ENCODE measurements at regions not wholly inside any gene's neighbourhood (a gene's known extent, or its start where the extent isn't known, plus 50 kb on each side); places are given as distances from the start of the nearest gene placed in this dataset.
"Not testable (repeated sequence)": the region's sequence is repeated elsewhere in the genome, so short reads cannot be mapped to it uniquely, and the experiment has no call there.

DNA sequence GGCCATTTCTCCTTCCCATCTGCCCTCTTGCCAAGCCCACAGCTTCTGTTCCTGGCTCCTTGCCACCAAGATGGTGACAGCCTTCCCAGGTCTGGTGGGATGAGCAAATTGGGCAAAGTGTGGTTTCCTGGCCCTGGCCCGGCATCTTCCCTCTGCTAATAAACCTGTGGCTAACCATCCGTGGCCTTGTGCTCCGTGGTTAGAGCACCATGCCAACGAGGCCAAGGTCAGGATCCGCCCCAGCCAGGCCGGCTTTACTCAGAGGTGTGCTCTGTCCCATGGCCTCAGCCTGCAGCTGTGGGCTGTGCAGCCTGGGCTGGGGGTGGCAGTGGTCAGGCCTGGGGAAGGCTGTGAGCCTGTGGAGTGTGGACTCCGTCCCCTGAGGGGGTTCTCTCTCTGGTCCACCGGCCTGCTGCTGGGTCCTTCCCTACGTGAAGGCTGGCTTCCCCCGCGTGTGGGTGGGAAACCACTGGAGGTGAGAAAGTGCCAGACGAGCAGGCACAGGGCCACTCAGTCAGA lies 117.4 kb downstream of the VEGFA start:
- DNase-seq (ENCODE audit: low read depth, low spot score) = no peak

DNA sequence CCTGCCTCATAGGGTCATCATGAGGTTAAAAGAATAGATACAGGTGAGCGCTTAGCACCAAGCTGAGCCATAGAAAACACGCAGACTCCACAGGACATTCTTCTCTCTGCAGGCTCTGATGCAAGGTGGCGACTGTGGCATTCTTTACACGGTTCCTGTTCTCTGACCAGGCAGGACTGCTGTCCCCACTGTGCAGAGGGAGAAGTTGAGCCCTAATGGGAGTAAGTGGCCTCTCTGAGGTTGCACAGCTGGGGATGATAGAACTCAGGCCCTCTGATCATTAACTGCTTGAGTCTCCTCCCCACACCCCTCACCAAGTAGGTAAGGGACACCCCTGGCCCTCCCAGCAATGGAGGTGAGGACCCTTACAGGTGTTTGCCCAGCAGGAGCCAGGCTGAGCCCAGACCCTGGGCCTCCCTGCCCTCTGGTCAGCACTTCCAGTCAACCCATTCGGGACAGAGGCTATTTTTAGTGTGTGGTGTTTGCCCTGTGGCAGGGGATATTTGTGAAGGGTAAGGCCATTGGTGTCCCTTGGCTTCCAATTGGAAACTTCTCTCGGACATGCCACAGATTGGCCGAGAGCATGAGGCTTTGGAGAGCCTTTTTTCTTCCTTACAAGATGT lies 116.8 kb downstream of the VEGFA start:
- no peak for DNase-seq (ENCODE audit: low read depth, low spot score)

DNA sequence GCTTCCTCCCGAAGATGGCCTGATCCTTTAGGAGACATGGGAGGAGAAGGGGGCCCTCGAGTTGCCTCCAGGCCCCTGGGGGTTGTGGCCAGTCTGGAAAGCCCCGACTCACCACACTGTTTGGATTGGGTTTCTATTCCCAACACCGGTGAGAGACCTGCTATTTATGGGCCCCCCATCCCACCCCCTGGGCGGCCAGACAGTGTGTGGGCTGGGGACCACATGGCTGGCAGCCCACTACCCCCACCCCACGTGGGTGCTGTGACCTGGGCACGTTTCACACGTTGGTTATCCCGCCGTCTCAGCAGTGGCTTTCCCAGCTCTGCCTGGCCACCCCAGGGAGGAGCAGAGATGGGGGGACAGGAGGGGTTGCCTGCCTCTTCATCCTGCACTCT lies 116.1 kb downstream of the VEGFA start:
- DNase-seq (ENCODE audit: low read depth, low spot score) = no peak

DNA sequence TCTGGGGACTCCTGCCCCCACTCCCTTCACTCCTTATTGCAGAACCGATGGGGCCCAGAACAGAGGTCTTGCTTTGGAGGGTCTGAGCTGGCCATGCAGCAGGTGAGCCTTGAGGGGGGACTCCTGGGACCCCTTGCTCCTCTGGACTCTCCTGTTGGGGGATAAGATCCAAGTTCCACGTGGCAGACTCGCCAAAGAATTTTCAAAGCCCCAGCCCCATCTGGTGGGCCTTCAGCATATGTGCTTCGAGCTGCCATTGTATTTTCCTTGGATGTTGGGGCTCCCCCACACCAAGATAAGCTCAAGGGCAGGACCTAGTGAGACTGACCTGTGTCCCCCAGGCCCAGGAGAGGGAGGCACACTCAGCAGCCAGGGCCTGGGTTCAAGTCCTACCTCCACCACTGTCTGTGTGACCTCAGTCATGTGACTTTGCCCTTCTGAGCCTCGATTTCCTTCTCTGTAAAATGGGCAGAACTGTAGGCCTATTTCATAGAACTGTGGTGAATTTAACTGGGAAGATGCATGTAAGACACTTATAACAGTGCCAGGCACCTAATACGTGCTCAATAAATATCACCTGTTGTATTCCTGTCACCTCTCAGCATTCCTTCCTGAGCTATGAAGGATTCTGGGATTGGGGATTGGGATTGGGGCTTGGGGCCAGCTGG lies 115.5 kb downstream of the VEGFA start:
- no peak for DNase-seq (ENCODE audit: low read depth, low spot score)

DNA sequence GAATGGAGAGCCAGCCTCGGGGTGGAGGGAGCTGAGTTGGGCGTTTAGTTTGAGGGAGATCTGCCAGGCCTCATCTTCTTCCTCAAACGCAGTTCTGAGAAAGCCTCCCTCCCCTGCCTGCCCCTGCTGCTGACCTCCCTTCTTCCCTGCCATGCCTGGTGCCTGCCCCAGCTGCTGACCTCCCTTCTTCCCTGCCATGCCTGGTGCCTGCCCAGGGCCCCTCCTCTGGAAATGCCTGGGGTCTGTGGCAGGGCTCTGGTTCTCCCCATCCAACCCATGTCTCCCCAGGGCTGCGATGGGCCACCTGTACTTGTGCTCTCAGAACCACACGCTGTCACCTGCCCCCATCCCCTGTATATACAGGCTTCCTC lies 114.6 kb downstream of the VEGFA start:
- DNase-seq (ENCODE audit: low read depth, low spot score) = no peak

DNA sequence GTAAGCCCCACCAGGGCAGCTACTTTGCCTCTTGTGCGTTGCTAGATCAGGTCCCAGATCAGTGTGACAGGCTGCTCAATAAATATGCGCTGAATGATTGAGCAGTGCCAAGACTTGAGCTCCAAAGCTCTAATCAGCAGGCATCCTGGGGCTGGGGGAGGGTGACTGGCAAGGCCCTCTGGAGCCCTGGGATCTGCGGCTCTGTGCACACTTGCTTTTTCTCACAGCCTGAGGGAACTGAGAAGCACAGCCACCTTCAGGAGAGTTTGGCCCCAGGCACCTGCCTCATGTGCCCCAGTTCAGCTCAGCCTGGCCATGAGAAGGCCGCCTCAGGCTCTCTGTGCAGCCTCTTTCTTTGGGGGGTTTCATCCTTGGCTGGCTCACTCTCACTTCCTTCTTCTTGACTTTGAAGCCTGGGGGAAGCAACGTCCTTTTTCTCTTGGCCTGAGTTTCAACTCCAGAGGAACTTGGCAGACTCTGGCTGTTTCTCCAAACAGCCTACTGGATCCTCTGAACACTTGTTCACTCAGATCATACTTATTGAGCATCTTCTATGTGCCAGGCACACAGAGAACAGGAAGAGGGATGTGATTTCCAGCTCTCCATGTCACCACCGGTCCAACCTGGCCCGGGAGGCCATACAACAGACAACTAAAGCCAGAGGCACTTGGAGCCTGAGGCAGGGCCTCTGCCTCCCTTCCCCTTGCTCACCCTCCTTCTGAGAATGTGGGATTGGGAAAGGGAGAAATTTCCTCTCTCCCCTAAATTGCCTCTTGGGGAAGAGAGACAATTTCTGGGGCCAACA lies 114.0 kb downstream of the VEGFA start:
- no peak for DNase-seq (ENCODE audit: low read depth, low spot score)

DNA sequence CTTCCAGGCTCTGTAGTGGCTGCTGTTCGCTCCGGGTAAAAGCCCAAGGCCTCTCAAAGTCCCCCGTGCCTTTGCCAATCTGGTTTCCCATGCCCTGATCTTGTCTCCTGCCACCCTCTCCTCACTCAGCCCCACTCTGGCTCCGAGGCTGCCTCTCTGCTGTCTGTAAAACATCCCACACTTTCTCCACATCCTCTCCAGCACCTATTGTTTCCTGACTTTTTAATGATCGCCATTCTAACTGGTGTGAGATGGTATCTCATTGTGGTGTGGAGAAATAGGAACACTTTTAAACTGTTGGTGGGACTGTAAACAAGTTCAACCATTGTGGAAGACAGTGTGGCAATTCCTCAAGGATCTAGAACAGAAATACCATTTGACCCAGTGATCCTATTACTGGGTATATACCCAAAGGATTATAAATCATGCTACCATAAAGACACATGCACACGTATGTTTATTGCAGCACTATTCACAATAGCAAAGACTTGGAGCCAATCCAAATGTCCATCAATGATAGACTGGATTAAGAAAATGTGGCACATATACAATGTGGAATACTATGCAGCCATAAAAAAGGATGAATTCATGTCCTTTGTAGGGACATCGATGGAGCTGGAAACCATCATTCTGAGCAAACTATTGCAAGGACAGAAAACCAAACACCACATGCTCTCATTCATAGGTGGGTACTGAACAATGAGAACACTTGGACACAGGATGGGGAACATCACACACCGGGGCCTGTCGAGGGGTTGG lies 112.9 kb downstream of the VEGFA start:
- not testable (repeated sequence) for DNase-seq (ENCODE audit: low read depth, low spot score)

DNA sequence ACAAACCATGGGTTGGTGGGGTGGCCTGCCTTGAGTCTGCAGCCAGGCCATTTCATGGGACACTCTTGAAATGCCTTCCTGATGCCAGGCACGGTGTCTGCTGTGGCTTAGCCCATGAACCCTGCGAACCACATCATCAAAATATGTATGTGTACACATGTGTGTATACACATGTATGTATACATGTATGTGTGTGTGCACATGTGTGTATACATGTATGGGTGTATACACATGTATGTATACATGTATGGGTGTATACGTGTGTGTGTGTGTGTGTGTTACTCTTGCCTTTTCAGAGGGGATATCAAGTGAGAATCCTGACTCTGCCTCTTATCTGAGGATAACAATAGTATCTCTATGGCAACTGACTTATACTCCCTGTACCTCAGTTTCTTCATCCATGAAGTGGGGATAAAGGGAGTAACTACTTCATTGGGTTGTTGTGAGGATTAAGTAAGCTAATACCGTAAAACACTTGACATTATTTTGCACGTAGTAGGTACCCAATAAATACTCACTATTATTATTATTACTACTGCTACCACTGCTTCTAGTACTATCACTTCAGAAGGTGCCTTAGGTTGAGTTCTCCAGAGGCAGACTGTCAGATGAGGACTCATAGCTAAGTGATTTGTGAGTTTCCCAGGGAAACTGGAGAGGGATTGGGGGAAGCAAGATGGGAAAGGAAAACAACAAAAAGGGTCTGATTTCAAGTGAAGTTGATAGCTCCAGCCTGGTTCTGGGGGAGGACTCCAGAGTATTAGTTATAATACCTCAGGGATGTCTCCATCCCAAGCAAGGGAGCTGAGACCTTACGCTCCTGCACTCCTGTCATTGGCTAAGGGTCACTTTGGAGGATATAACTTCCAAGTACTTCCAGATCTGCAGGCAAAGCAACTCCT lies 110.5 kb downstream of the VEGFA start:
- no peak for DNase-seq (ENCODE audit: low read depth, low spot score)

DNA sequence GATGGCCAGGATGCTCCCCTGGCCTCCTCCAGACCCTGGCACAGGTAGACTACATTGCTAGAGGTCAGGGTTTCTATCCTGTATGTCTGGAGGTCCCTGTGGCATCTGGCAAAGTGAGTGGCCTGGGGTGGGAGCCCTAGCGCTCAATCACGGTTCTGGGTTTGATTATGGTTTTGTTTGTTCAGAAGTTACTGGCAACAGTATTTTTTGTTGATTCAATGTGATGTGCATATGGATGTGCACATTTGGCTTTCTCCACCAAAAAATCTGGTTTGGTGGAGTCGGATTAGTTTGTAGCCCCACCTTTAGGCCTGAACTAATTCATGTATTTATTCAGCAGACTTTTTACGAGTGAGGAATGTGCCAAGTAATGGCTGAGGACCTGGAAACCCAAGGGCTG lies 109.7 kb downstream of the VEGFA start:
- DNase-seq (ENCODE audit: low read depth, low spot score) = no peak

DNA sequence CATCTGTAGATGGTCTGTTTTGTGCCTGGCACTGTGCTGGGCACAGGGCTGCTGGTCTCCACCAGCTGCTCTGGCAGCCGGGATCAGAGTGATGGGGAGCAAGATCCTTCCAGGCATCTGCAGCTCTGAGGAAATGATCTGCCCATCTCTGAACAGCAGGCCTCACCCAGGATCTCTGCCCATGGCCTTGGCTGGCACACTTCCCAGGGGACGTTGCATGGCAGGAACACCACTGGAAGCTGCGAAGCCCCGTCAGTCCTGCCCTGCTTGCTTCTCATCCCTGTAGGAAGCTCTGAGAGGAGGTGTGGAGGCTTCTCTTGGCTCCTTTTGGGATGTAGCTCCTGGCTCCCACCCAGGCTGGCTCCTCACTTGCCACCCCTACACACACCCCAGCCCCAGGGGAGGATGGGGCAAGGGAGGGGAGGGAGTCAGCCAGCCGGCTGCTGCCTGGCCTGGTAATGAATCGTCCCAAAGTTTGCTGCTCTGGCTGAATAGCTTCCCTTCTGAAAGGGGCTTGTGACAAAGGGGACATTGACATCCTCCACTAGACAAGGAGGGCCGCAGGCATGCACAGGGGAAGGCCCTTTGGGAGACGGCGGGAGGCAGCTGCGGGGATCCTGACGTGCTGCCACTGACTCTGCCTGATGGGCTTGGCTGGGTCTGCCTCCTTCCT lies 108.9 kb downstream of the VEGFA start:
- no peak for DNase-seq (ENCODE audit: low read depth, low spot score)

DNA sequence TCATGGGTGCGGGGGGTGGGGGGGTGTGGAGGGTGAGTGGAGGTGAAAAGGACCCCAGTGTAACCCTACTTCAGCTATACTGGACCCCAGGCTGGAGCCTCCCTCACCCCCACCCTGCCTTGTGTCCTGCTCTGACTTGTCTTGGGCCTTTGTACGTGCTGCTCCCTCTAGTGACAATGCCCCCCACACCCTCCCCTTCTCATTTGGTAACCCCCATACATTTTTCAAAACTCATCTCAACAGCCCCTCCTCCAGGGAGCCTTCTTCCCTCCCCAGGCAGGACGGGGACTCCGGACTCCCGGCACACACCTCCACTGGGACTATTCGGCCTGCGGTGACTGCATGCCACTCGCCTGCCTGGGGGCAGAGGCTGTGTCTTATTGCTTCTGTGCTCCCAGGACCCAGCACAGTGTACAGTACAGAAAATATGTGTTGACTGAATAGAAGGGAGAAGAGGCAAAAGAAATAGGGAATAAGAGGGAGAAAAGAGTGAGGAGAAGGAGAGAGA lies 108.2 kb downstream of the VEGFA start:
- DNase-seq (ENCODE audit: low read depth, low spot score) = no peak

DNA sequence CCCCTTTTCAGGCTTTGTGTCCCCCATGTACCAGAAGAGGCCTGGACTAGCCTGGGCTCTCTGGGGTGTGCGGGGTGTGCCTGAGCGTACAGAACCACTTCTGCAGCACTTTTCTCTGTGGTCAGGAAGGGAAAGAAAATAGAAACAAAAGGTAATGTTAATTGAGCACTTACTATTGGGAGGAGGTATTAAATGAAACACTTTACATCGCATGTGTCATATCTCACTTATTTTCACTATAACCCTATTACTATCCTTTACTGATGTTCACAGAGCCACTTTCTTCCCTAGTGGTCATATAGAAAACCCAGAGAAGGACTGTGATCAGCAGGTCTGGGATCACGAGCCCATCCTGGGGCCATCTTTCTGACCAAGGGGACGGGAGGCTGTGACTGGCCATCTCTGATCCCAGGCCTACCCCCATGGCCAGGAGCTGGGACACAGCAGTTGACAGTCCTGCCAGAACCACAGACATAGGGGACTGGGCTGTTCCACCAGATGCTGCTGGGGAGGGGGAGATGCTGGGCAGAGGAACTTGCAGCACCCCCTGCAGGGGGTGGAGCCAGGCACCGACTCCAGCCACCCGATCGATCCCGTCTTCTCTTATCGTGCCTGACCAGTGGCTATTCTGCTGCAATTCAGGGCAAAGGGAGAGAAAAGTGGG lies 107.6 kb downstream of the VEGFA start:
- no peak for DNase-seq (ENCODE audit: low read depth, low spot score)

DNA sequence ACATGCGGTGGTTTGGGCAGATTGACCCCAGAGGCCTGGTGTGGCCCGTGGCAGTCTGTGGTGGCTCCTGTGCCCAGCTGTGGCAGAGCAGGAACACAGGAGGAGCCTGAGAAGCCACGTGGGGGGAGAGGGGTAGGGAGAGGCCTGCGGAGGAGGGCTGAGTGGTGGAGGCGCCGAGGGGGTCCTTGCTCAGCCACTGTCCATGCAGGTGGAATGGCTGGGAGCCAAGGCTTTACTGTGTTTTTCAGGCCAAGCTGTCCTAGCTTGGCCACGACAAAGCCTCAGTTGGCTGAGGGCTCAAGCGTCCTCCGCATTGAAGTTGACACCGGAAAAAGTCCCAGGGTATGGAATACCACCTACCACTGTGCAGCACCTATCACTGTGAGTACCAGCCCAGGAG lies 107.0 kb downstream of the VEGFA start:
- DNase-seq (ENCODE audit: low read depth, low spot score) = no peak

DNA sequence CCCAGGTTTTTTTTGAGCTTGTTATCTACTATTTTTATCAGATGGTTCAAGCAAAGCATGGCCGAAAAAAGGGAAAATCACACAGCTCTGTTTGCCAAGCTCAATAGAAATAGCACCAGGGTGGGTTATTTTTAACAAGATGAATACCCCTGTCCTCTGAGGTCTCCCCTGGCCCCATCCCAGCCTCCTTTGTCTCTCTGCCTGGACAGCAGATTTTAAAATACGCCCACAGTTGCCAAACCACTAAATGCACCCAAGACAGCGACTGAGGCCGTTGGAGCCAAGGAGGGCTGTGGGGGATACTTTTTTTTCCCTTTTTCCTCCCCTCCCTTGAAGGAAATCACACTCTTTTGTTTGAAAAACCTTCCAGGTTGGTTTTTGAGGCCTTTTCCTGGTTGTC lies 106.6 kb downstream of the VEGFA start:
- no peak for DNase-seq (ENCODE audit: low read depth, low spot score)

DNA sequence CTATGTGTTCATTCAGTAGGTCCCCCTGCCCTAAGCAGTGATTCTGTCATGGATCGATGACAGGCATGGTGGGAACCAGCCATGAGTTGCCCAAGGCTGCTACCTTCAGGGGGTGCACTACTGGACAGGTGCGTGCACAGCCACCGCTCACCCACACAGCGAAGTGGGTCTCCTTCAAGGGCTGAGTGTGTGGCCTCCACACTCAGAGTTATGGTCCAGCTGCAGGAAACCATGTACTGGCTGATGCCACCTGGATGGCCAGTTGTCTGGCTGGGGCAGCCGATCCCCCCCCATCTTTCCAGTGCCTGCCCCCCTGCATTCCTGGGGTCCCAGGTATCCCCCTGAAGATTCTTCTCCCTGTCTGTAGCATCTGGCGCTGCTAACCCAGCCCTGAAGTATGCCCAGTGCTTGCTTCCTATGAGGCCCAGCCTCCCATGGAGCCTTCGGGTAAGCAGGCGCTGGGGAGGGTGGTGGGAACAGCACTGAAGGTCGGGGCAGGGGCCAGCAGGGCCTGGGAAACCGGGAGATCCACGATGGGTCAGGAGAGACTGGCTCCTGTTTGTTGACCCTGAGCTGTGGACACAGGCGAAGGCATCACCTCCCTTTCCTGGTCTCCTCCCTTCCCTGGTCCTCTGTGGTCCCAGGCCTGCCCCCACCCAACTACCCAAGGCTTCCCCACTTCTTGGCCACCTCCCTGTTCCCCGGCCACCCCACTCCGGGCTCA lies 106.0 kb downstream of the VEGFA start:
- no peak for DNase-seq (ENCODE audit: low read depth, low spot score)

DNA sequence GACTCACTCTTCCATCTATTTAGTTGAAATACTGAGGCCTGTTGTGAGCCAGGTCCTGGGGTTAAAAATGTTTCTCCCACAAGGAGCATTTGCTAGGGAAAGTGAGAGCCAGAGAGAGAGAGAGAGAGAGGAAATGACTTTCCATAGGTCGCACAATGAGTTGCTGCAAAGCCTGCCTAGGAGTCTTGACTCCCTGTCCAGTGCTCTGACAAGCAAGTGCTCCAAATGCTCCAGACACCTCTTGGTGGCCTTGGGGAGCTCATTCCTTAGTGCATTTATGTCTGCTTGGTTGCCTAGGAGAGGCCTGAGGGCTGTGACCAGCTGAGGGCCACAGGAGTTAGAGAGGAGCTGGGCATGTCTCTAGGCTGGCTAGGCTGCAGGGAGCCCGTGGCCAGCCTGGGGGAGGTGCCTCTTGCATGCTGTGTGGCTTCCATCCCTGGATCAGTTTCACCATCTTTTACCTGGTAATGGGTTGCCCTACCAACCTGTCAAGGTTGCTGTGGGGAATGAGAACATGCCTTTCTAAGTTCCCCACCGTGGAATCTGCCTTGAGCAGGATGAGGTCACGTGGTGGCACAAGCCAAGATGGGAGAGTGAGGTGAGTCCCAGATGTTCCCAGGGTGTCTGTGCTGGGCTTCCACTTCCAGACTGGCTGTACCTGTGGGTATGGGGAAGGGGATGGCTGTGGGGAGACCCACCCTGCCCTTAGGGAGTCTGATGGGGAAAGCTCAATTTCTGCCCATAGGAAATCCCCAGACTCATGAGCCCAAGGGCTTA lies 105.0 kb downstream of the VEGFA start:
- no peak for DNase-seq (ENCODE audit: low read depth, low spot score)

DNA sequence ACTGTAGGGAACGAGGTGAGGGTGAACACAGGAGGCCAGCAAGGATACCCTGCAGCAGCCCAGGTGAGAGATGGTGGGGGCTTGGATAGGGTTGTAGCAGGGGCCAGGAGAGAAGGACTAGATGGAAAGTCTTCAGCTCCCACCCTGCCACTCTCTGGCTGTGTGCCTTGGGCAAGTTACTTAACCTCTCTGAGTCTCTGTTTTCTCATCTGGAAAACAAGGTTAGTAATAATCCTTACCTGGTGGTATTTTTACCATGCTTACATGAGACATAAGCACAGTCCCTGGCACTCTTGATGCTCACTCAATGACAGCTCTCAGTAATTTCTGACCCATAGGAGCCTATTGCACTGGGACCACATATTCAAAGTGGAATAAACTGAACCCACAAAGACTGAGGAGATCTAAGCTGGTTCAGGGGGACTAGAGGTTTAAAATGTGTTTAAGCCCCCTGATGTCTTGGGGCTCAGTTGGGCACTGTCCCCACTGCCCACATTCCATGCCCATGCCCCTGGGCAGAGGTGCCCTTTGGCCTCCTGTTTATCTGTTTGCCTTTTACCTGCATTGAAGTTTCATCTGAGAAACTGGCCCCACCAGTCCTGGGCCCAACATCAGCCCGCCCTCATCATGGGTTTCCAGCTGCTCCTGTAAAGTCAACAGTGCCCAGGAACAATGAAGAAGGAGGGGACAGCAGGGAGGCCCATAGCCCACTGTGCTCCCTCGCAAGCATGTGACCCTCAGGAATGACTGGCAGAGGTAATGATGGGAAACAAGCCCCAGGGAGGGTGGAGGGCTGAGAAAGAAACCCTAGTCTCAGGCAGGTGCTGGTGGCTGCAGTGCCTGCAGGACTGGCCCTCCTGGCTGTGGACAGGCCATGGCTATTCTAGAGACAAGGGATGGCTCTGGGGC lies 104.0 kb downstream of the VEGFA start:
- DNase-seq (ENCODE audit: low read depth, low spot score) = no peak

All from smooth muscle cell of the brain vasculature (primary cell).